Esophagus muscularis mucosa (tissue), 4 donors: ENCODE measurements at regions not wholly inside any gene's neighbourhood (a gene's known extent, or its start where the extent isn't known, plus 50 kb on each side); places are given as distances from the start of the nearest gene placed in this dataset.

ENCODE experiments used
- DNase-seq: peaks from one replicate; pipeline ENCODE4 v3.0.0-alpha.2; 2017; ENCODE audit errors: extremely low spot score
- H3K27ac ChIP-seq, 4 donors: fragments of 200-600 bp; sonication (generic); replicated peaks in 1 of 4; 1 replicate in 3 of 4; 2 replicates in 1 of 4; pipeline ENCODE4 v1.5.1; 2016 to 2019; ENCODE audit warnings: mild to moderate bottlenecking in 1 of 4
- H3K27me3 ChIP-seq, 4 donors: fragments of 200-600 bp; sonication (generic); one replicate each; pipeline versions ENCODE4 v1.5.1 to v1.6.0; 2016 to 2019
- H3K36me3 ChIP-seq, 4 donors: fragments of 200-600 bp; sonication (generic); one replicate each; pipeline ENCODE4 v1.5.1; 2016 to 2019
- H3K4me1 ChIP-seq, 4 donors: fragments of 200-600 bp; sonication (generic); one replicate each; pipeline ENCODE4 v1.5.1; 2016 to 2019
- H3K4me3 ChIP-seq, 4 donors: fragments of 200-600 bp; sonication (generic); 1 replicate in 2 of 4; 2 replicates in 2 of 4; pipeline ENCODE4 v1.5.1; 2016 to 2019; ENCODE audit warnings: mild to moderate bottlenecking in 4 of 4, moderate library complexity in 1 of 4
- H3K9me3 ChIP-seq, 4 donors: fragments of 200-600 bp; sonication (generic); 1 replicate in 3 of 4; 2 replicates in 1 of 4; pipeline ENCODE4 v1.5.1; 2016 to 2019
- CTCF ChIP-seq, 3 experiments: fragments of 200-600 bp in 2 of 3; fragments of 450-650 bp in 1 of 3; sonication (generic) in 2 of 3; IDR thresholded peaks; one replicate each; pipeline ENCODE4 v1.5.1; 2017 to 2019; ENCODE audit warnings: antibody characterized with exemption in 3 of 3, mild to moderate bottlenecking in 2 of 3, moderate library complexity in 1 of 3
- EP300 ChIP-seq: sonication (generic); formaldehyde crosslinking; IDR thresholded peaks from one replicate; pipeline ENCODE4 v1.6.1; 2017; ENCODE audit warnings: antibody characterized with exemption
- POLR2A ChIP-seq: fragments of 450-650 bp; IDR thresholded peaks from one replicate; pipeline ENCODE4 v1.6.1; 2017; ENCODE audit warnings: antibody characterized with exemption, moderate library complexity, mild to moderate bottlenecking, low read depth
- POLR2AphosphoS5 ChIP-seq, 2 donors: sonication (generic); formaldehyde crosslinking; IDR thresholded peaks; one replicate each; pipeline ENCODE4 v1.6.1; 2017; ENCODE audit warnings: antibody characterized with exemption in 2 of 2
- WGBS: methylation state at CpG from one replicate; pipeline ENCODE4 v1.1.5; 2018; 5-methylcytosine and 5-hydroxymethylcytosine counted together
- intact Hi-C: fragments of 100-400 bp; cut with DNase I; formaldehyde crosslinking; loops from one replicate; pipeline ENCODE4 v1.15.1; 2023

GRCh38 chr15:59830098-59830497, 141.0 kb upstream of the BNIP2 start:
- Histone ChIP-seq H3K9me3 (no peaks in the 10 kb centered on the region), H3K4me3 (no peak overlapping the region), H3K36me3 (no peaks in the 10 kb centered on the region), H3K27me3 (peaks cover 0 to 11% (median 0%) of the 10 kb centered on the region in 4 donors), H3K4me1 (no peaks in the 10 kb centered on the region), H3K27ac (no peak overlapping the region)
- TF ChIP-seq POLR2AphosphoS5 (IDR thresholded peaks at IDR 0.05), result no peak
- TF ChIP-seq POLR2A, result no peak
- no peak for TF ChIP-seq EP300
- no peak for TF ChIP-seq CTCF (IDR thresholded peaks at IDR 0.05)
- 91% methylated on average over 2 of the region's 2 CpGs for WGBS
- peak; percentile 88 for DNase-seq
- intact Hi-C loops, result no loop called here

- H3K27me3 ChIP-seq, result peaks cover 0 to 11% (median 0%) of the 10 kb centered on the region in 4 donors
- DNase-seq, result peak; percentile 55
- no peaks in the 10 kb centered on the region for H3K9me3 ChIP-seq
- no peaks in the 10 kb centered on the region for H3K36me3 ChIP-seq
- H3K4me3 ChIP-seq, result no peak overlapping the region
- TF ChIP-seq EP300 (no peak), POLR2A (no peak), CTCF (IDR thresholded peaks at IDR 0.05) (no peak), POLR2AphosphoS5 (IDR thresholded peaks at IDR 0.05) (no peak)
- intact Hi-C loops, result no loop called here
- H3K27ac ChIP-seq, result no peak overlapping the region
- H3K4me1 ChIP-seq, result no peaks in the 10 kb centered on the region
- WGBS, result 79% methylated on average over 14 of the region's 15 CpGs
These were observed 139.7 kb upstream of the BNIP2 start for GRCh38 chr15:59828861-59829260.

- H3K27me3 ChIP-seq, result peaks cover 0 to 11% (median 0%) of the 10 kb centered on the region in 4 donors
- intact Hi-C loops, result no loop called here
- WGBS, result 42% methylated on average over 4 of the region's 4 CpGs
These were observed 139.1 kb upstream of the BNIP2 start for GRCh38 chr15:59828263-59828662.

GRCh38 chr15:59825901-59826300, 136.8 kb upstream of the BNIP2 start:
- Histone ChIP-seq H3K27ac (no peak overlapping the region), H3K4me3 (no peak overlapping the region), H3K9me3 (peaks cover 0 to 6% (median 0%) of the 10 kb centered on the region in 4 donors), H3K36me3 (no peaks in the 10 kb centered on the region), H3K27me3 (peaks cover 0 to 11% (median 0%) of the 10 kb centered on the region in 4 donors), H3K4me1 (no peaks in the 10 kb centered on the region)
- TF ChIP-seq POLR2A, result no peak
- TF ChIP-seq CTCF (IDR thresholded peaks at IDR 0.05), result no peak
- no peak for TF ChIP-seq EP300
- no peak for TF ChIP-seq POLR2AphosphoS5 (IDR thresholded peaks at IDR 0.05)
- WGBS, result 55% methylated on average over 7 of the region's 7 CpGs
- intact Hi-C loops, result no loop called here
- DNase-seq, result no peak

More at GRCh38 chr15:59828263-59828662, 139.1 kb upstream of the BNIP2 start:
- H3K36me3 ChIP-seq, result no peaks in the 10 kb centered on the region
- H3K9me3 ChIP-seq, result peaks cover 0 to 3% (median 0%) of the 10 kb centered on the region in 4 donors
- no peak for TF ChIP-seq CTCF (IDR thresholded peaks at IDR 0.05)
- TF ChIP-seq POLR2AphosphoS5 (IDR thresholded peaks at IDR 0.05), result no peak
- TF ChIP-seq EP300, result no peak
- no peak for TF ChIP-seq POLR2A
- no peak for DNase-seq
- H3K27ac ChIP-seq, result no peak overlapping the region
- no peak overlapping the region for H3K4me3 ChIP-seq
- no peaks in the 10 kb centered on the region for H3K4me1 ChIP-seq

- WGBS, result 70% methylated on average over 1 of the region's 1 CpG
- no peak for DNase-seq
- intact Hi-C loops, result no loop called here
- Histone ChIP-seq H3K36me3 (no peaks in the 10 kb centered on the region), H3K27me3 (peaks cover 0 to 18% (median 0%) of the 10 kb centered on the region in 4 donors), H3K27ac (no peak overlapping the region), H3K4me3 (no peak overlapping the region), H3K9me3 (peaks cover 0 to 6% (median 0%) of the 10 kb centered on the region in 4 donors), H3K4me1 (no peaks in the 10 kb centered on the region)
- TF ChIP-seq EP300 (no peak), CTCF (IDR thresholded peaks at IDR 0.05) (no peak), POLR2A (no peak), POLR2AphosphoS5 (IDR thresholded peaks at IDR 0.05) (no peak)
These were observed 132.2 kb upstream of the BNIP2 start for GRCh38 chr15:59821286-59821685.
